DMS 273 (cell line): ENCODE measurements at regions not wholly inside any gene's neighbourhood (a gene's known extent, or its start where the extent isn't known, plus 50 kb on each side); places are given as distances from the start of the nearest gene placed in this dataset.
A peak's percentile ranks its signal among the peaks of the same experiment; 100 is the strongest.

Experiments used
- DNase-seq: peaks from one replicate; lab custom pipeline; 2025; ENCODE audit not compliant: unreplicated experiment; lab: John Stamatoyannopoulos, UW

GRCh38 chr3:53957831-53958230 is 66.2 kb upstream of the SELENOK start:
- no peak for DNase-seq

DNA sequence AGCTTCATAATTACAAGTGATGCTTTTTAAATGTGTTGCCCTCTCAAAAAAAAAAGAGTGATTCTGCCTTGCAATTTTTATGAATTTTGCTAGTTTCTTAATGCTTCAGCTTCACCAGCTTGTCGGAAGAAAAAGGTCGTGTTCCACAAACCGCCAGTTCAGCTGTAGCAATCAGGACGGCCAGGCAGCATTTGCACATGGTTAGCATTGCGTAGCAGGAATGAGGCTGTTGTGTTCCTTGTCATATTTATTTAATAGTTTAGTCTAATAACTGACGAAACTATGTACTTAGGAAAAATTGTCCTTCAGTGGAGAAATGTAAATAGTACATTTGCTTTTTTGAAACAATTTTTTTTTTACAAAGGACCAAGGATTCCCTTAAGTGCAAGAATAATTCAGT is 64.9 kb upstream of the SELENOK start:
- no peak for DNase-seq

DNA sequence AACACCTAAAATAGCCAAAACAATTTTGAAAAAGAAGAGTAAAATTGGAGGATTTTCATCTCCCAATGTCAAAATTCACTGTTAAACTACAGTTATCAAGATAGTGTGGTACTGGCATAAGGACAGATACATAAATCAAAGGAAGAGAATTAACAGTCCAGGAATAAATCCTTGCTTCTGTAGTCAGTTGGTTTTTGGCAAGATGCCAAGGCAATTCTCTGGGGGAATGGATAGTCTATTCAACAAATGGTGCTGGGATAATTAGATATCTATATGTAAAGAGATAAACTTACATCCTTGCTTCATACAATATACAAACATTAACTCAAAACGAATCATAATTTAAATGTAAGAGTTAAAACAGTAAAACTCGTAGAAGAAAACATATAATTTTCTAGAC is 57.9 kb upstream of the SELENOK start:
- DNase-seq = peak; percentile 71

GRCh38 chr3:53948174-53948573 is 56.5 kb upstream of the SELENOK start:
- no peak for DNase-seq

- DNase-seq = no peak
These were observed 52.4 kb upstream of the SELENOK start for GRCh38 chr3:53944028-53944427.

DNA sequence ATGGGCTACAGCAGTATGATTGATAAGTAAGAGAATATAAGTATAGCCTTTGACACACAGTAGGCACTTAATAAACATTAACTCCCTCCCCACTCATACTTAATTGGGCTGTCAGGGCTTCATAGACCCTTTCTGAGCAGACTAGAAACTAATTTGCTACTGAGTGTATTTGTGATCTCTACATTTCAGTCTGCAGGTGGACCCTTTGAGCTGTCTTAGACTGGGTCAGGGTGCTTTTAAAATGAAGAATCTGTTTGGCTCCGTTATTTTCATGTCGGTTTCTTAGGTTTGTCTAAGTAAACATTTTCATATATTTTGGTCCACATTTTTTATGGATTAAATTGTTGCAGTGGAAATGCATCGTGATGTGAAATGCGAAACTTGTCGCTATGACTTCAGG is 50.3 kb upstream of the SELENOK start:
- peak; percentile 52 for DNase-seq
